GM21528 (cell line): ENCODE measurements at regions not wholly inside any gene's neighbourhood (a gene's known extent, or its start where the extent isn't known, plus 50 kb on each side); places are given as distances from the start of the nearest gene placed in this dataset.

ENCODE experiments used
- ATAC-seq: cut with Tn5 transposase; IDR thresholded peaks from one replicate; pipeline ENCODE4 v1.9.1; 2021; ENCODE audit warnings: mild to moderate bottlenecking, moderate library complexity; ENCODE audit not compliant: unreplicated experiment, low FRiP score

DNA sequence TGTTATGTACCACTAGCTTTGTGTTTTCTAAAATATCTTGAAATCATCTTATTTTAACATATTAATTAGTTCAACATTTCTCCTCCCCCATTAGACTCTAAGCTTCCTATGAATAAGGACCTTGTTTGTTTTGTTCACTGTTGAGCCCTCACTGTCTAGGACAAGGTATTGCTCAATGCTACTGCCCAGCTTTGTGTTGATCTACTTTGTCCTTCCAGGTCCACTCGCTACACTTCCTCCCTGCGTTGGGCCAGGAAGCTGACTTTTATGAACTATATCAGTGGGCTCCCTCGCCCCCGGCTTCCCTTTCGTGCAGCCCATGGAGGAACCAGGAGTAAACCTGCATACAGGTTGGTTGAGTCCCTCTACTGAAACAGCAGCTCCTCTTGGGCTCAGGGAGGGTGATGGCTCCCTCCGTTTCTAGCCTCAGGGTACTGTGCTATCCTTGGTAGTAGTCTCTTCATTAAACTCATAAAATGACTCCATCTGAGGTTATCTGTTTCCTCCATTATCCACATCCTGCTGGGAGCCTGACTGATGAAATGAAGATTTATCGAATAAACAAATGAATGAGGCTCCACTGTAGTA, 272.5 kb downstream of the CLIC5 start:
- ATAC-seq, result no peak

DNA sequence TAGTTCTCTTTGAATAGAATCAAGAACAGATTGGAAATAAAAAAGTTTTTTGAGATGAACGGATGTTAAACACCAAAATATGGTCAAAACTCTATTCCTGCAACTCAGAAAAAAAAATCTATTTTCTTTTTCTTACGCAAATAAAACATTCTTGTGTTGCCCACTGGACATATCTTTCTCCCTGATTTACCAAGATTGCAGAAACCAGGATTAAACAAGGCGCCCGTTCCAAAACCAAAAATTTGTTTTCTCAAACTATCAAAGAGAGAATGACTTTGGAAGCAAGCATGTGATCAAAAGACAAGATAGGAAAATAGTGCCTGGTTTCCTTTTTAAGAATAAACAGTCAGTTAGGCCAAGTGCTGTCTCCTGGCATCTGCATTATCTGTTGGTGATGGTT, 273.1 kb downstream of the CLIC5 start:
- ATAC-seq, result no peak

DNA sequence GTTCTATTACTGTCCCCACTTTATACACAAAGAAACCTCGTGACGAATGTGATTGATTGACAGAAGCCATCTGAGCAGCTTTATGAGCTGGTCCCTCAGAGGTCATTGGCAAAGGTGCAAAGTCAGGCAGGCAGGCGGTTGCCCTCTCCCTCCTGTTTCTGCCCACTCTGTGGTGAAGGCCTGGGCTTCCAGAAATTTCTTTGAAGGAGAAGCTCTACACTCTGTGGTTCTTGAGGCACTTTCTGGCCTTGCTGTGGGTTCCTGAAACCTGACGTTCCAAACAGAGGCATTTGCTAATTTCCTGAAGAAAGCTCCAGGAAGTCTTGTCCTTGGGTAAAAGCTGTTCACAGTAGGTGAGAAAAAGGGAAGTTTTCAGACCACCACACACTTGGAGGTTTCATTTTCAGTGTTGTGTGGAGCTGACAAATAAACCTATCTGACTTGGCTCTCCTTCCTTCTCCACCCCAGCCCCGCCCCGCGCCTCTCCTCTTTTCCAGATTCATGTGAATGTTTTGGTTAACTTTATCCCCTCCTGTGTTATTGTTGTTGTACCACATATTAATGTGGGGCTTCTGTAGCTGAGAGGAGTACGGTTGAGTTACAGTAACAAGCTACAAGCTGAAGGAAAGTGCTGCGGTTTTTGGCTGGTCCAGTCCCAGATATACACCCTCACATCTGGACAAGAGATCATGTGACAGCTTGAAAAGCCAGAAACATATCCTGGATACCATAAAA, 274.1 kb downstream of the CLIC5 start:
- ATAC-seq, result peak; percentile 56

DNA sequence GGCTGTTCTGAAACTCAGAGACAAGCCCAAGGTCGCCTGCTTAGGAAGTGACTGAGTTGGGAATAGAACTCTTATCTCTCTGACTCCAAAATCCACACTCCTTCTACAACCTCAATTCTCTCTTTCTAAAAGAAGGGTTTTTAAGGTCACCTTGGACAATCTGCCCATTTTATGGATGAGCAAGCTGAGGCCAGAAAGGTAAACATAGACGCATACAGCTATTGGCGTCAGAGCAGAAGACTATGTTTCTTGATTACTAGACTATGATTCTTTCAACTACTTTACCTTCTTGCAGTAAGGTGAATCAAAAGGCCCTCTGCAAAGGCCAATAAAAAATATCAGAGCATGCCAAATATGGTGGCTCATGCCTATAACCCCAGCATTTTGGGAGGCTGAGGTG, 276.6 kb downstream of the CLIC5 start:
- ATAC-seq, result no peak

DNA sequence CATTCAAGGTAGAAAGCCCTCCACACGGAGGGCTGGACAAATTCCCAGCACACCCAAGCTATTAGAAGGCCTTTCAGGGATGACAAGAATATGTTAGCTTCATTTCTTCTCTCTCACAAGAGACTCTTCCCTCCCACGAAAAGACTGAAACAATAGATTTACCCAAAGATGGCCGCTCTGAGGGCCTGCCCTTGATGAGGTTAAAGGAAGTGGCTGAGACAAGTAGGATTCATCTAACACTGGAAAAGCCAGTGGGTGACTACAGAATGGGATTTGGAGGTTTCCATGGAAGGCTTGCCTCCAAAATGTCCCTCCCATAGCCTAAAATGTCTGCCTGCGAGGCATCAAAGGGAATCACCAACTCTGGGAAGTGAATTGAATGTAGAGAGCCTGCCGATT, 277.6 kb downstream of the CLIC5 start:
- no peak for ATAC-seq

DNA sequence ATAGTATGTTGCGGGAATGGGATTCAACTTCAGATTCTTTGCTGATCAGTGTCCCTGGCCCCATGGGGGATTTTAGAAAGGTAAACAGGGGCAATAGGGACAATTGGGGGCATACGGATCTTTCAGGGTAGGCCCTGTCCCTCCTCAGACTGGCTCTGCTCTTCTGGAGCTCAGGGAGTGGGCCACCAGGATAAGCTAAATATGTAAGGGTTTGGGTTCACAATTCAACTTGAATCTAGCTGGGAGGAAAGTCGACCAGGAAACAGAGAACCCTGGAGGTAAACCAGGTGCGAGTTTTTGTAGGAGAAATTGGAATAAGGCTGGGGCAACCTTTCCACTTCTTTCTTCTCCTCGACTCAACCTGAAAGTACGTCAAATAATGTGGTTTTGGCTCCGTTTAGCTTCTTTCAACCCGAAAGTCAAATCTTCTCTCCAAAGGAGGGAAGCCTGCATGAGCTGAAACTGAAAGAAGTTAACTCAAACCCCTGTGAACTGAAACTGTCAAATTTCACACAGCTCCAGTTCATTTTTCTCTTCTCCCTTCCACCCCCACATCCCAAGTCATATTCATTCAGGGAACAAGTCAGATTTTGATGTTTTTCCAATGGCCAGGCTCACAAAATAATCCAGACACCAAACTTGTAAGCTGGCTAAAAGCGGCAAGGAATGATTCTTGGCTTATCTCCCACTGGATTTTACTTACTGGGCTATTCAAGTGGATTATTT, 278.2 kb downstream of the CLIC5 start:
- peak; percentile 77 for ATAC-seq

DNA sequence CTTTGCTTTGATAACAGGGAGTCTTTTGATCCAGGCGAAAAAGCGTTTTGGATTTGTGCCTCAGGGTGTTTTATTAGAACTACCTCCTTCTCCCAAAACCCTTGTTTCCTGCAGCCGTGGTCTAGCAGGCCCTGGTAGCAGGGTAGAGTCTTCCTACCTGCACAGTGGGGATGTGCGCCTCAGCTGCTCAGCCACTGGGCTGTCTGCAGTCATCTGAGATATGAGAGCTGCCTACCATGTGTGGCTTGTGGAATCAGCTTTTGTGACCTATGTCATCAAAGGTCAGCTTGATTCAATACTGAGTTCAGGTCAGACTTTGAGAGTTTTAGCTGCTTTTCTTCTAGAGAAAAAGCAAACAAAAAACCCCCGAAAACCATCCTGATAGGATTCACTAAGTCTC, 279.5 kb downstream of the CLIC5 start:
- ATAC-seq, result no peak

DNA sequence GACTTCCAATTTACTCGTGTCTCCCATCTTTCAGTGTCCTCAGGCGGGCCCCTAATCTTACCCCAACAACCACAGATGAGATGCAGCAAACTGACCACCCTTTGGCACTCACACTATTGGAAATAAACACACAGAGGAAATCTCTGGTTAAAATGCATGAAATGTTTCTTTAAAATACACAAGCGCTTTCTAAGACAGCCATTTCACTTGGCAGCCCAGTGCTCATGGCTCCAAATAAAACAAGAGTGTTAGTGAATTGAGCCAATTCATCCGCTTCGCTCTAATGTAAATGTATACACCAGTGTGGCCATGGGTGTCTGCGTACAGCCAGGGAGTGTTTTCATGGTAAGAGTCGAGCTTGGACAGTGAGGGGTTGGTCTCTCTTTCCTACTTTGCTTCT, 282.9 kb downstream of the CLIC5 start:
- no peak for ATAC-seq

DNA sequence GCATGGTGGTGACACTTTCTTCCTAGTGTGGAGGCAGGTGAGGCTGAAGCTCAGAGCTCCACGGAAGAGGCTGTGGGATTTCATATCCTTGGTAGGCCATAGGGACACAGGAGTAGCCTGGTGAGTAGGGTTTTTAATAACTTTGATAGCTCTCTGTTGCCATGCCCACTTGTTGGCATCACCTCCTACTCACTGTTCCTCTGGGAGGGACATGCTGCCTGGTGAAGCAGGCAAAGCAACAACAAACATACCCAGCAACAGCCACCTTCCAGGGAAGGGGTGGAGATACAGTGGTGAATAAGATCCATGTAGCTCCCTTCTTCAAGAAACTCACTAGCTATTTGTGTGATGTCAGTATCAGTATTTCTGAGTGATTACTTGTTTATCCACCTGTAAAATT, 285.4 kb downstream of the CLIC5 start:
- ATAC-seq, result no peak

DNA sequence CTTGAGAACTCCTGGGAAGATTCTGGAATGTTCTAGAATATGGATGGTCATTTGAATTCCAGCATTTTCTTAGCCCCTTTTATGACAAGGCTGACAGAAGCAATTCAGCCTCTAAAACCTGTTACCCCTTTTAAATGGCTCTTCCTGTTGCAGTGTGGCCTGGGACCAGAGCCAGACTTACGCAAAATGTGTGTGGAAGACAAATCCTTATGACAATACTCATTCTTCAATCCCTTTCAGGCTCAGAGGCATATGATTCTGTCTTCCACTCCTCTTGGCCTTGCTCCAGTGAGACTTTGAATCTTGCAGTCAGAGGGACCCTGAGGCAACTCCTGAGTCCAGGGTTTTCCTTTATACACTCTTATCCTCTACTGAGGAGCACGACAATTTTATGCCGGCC, 287.0 kb downstream of the CLIC5 start:
- ATAC-seq, result no peak

DNA sequence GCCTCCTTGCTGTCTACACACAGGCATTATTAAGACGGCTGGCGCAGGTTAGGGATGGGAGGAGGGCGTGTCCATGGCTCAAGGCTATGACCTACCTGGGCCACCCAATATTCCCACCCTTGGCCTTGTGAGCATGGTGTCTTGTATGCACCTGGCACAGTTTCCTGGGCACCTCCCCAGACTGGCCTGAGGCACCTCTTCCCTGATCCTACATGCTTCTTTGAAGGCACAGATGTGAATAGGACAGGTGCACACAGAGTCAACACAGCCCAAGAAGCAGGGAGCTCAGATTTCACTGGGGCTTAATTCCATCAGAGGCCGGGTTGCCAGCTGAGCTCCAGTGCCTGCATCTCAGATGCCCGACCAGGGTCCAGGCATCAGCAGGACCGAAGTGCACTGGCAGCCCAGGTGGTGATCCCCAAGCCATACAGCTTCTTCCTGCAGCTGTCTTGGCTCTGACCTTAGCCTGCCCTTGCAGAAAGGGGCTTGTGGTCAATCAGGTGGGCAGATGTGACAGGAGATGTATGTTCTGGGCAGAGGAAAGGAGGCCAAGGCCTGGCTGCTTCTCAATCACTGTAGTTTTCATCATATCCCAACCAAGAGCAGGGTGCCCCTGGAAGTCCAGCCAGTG, 287.7 kb downstream of the CLIC5 start:
- ATAC-seq, result no peak

DNA sequence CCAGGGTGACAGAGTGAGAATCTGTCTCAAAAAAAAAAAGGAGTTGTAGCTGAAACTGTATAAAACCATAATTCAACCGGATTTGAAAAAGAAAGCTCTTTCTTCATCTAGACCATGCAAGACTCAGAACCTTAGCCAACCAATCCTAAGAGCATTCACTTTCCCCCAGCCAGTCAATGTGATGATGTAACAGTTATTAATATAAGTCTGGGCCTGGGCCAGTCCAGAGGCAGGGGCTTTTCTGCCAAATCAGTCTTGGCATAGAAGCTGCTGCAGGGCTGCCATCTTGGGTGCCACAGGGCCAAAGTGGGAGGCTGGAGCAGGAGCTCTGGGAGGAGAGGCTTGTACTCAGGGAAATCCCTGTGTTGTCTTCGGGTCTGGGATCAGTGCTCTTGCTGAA, 288.4 kb downstream of the CLIC5 start:
- no peak for ATAC-seq

DNA sequence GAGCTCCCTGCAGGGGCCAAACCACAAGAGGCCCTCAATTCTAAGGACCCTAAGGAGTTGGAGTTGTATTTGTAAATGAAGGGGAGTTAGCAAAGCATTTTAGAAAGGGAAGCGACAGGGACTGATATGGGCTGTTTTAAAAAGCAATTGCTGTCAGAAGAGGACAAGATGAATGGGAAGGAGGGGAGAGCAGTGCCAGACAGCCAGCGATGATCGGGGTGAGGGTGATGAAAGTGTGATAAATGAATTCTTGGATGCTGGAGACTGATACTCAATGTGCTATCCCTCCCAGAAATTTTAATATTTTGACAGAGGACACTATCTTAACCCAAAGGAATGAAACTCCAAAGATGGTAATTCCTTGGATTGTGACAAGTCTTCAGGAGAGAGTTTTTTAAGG, 289.2 kb downstream of the CLIC5 start:
- ATAC-seq, result no peak

DNA sequence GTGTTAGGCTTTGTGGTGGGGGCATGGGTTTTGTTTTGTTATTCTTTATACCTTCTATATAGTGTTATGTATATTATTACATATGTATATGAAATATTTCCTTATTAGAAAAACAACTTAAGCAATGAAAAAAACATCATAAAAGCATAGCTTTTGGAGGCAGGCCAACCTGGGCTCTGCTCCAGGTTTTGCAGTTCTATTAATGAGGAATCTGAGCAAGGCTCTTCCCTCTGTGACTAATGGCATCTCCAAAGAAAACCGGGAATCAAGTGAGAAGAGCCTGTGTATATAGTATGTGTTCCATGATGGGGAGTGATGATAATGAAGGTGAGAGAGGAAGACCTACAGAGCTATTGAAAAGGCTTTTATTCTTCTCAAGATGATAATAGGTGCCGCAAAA, 291.1 kb downstream of the CLIC5 start:
- ATAC-seq, result no peak

DNA sequence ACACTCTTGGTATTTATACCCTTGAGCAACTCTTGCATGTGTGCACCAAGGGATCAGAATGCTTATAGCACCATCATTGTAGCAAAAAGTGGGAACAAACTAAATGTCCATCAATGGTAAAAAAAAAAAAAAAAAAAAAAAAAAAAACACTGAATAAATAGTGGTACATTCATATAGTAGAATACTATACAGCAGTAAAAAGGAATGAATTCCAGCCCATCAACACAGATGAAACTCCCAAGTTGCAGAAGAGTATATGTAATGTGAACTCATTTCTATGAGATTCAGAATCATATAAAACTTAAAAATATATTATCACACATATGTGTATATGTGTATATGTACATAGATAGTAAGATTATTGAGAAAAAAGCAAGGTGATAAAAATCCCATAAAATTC, 291.6 kb downstream of the CLIC5 start:
- no peak for ATAC-seq

DNA sequence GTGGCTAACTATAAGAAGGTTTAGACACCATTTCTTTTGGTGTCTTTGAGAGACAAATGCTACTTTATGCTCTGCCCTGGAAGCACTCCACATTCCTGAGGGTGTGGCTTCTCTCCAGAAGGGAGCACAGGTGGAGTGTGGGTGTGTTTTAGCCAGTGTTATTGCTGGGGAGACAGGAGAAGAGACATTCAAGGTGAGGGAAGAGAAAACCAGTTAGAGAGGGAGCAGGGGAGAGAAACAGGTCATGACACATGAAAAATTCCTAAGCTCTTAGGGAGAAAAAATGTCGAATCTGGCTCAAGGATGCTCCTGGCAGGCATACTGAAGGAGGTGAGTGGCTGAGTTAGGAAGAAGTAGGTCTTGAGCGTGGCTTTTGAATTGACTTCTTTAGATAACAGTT, 292.8 kb downstream of the CLIC5 start:
- no peak for ATAC-seq

DNA sequence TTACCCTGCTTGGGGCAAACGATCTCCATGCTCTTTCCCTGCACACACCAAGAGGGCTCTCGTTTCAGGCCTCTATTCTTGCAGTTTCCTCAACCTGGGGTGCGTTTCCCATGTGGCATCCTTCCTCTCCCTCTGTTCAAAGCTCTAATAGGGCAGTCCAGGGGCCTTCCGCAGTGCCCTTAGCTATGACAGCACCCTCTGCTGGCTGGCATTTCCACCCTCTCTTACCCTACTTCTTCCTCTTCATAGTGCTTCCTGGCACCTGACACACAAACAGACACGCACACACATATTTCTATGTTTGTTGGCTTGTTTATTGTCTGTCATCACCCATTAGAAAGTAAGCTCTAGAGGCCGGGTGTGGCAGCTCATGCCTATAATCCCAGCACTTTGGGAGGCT, 294.0 kb downstream of the CLIC5 start:
- no peak for ATAC-seq

DNA sequence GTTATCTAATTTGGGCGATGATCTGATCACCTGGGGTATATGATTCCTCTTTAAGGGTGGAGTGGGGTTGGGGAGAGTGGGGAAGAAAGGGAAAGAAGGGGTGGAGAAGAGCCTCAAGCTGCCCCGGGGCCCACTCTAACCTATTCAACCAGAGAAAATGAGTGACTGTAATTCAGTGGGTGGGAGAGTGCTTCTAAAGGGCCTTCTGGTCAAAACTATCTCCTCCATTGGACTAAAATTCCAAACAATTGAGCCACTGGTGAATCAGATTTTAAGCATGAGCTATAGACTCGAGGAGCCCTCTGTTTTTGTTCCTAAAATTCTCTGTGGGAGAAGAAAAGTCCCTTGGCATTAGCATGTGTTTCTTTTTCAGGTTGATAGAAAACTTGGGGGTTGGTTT, 296.8 kb downstream of the CLIC5 start:
- ATAC-seq, result no peak

DNA sequence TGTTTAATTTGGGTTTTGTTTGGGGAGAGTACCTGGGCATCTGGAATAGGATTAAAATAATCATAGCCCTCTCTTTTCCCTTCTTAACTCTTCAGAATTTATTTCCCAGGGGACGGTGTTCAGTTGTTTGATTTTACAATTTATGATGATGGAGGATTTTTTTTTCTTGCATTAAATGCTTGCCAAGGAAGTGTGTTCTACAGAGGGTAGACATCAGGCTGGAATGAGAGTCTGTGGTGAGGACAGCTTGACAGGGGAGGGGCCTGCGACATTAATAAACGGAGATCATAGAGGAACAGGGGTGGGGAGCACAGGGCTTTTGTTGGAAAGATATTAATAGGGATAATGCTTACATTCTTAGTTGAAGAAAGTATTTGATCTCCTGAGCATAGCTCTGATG, 297.5 kb downstream of the CLIC5 start:
- no peak for ATAC-seq

DNA sequence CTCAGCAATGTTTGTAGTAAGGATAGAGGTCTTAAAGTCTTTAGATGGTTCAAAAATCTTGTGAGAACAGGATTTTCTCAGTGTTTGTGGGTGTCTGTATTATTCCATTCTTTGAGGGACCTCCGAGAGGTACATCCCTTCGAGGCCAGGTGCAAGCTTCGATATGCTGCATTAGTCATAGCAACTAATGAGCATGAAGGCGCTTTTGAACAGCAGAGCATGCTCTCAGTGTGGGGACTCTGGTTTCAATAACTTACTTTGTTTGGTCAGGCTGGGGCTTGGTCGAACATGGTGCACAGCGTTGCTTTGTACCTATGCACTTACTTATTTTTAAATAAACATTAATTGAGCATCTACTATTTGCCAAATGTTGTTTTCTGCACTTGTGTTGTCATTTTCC, 297.9 kb downstream of the CLIC5 start:
- ATAC-seq, result no peak

DNA sequence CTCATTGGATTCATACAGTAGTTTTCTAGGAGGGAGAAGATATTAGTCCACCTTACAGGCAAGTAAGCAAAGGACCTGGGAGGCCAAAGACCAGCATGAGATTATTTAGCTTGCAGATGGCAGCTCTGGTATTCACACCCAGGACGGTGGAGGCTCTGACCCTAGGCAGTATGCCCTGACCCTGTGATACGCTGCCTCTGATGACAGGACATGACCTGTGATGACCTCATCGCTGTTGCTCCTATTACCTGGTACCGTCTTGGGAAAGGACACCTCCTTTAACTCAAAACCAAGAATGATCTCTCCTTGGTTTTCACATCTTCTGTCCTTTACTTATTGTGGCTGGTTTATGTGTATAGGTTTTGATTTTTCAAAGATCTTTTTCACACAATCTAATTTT, 298.6 kb downstream of the CLIC5 start:
- no peak for ATAC-seq

DNA sequence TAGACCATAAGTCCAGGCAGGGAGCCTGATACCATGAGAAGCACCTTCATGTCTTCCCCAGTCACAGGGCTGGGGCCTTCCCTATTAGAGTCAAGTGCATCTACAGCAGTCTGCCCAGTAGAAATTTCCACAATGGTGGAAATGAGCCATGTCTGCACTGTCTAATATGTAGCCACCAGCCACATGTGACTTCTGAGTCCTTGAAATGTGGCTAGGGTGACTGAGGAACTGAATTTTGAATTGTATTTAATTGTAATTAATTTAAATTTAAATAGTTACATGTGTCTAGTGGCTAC, 300.2 kb downstream of the CLIC5 start:
- ATAC-seq, result no peak
